ENCODE measurements at regions not wholly inside any gene's neighbourhood (a gene's known extent, or its start where the extent isn't known, plus 50 kb on each side); places are given as distances from the start of the nearest gene placed in this dataset.
A peak's percentile ranks its signal among the peaks of the same experiment; 100 is the strongest.

DNA sequence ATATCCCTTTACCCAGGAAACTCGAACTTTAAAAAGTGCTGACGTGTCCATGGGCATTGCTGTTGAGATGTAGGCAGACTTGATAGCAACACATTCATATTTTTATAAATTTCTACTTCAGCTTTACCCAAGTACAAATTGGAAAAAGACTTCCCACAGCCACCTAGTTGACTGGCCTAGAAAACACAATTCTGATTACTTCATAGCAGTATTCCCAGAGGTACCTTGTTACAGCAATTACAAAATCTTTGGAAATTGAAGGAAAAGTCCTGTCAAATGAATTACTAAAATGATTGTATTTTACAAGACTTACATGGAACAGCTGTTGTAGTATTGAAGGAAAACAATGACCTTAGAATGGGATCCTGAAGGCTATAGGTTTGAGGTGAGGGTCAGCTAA lies 130.7 kb upstream of the NREP start:
- H3K4me1 ChIP-seq (ENCODE audit: control insufficient read depth in 1 of 2, low read depth in 2 of 2), result no peaks in the 10 kb centered on the region
- DNase-seq (ENCODE audit: low spot score) (no peak), ATAC-seq (ENCODE audit: insufficient number of reproducible peaks, low FRiP score, low read depth) (no peak)
- no peaks in the 10 kb centered on the region for H3K36me3 ChIP-seq
- TF ChIP-seq, protein P1, sequence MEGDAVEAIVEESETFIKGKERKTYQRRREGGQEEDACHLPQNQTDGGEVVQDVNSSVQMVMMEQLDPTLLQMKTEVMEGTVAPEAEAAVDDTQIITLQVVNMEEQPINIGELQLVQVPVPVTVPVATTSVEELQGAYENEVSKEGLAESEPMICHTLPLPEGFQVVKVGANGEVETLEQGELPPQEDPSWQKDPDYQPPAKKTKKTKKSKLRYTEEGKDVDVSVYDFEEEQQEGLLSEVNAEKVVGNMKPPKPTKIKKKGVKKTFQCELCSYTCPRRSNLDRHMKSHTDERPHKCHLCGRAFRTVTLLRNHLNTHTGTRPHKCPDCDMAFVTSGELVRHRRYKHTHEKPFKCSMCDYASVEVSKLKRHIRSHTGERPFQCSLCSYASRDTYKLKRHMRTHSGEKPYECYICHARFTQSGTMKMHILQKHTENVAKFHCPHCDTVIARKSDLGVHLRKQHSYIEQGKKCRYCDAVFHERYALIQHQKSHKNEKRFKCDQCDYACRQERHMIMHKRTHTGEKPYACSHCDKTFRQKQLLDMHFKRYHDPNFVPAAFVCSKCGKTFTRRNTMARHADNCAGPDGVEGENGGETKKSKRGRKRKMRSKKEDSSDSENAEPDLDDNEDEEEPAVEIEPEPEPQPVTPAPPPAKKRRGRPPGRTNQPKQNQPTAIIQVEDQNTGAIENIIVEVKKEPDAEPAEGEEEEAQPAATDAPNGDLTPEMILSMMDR (IDR thresholded peaks at IDR 0.05), result no peak
- no peak overlapping the region for H3K4me3 ChIP-seq
- H3K9me3 ChIP-seq, result peaks cover 6% of the 10 kb centered on the region
- H3K27ac ChIP-seq, result no peak overlapping the region
- no peaks in the 10 kb centered on the region for H3K27me3 ChIP-seq (replicated peaks; ENCODE audit: insufficient read depth)

DNA sequence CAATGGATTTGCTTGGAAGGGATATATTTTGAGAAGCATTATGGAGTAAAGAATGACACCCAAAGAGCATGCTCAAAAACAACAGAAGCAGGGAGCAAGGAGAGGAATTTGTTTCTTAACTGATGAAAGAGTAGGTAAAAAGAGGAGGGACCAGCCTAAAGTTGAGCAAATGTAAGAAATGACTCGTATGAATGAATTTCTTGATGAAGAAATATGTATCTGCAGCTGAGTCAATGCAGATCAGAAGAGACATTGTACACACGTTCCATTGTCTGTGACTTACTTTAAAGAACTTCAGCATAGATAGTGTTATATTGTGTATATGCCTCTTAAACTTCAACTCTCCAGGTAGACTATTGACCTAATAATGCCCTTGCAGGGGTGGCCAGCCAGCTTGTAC lies 112.7 kb upstream of the NREP start:
- H3K4me1 ChIP-seq (ENCODE audit: control insufficient read depth in 1 of 2, low read depth in 2 of 2), result no peaks in the 10 kb centered on the region
- no peaks in the 10 kb centered on the region for H3K27me3 ChIP-seq (replicated peaks; ENCODE audit: insufficient read depth)
- no peaks in the 10 kb centered on the region for H3K9me3 ChIP-seq
- TF ChIP-seq, protein P1 (IDR thresholded peaks at IDR 0.05), result no peak
- H3K36me3 ChIP-seq, result no peaks in the 10 kb centered on the region
- H3K4me3 ChIP-seq, result no peak overlapping the region
- ATAC-seq (ENCODE audit: insufficient number of reproducible peaks, low FRiP score, low read depth) (no peak), DNase-seq (ENCODE audit: low spot score) (no peak)
- no peak overlapping the region for H3K27ac ChIP-seq

DNA sequence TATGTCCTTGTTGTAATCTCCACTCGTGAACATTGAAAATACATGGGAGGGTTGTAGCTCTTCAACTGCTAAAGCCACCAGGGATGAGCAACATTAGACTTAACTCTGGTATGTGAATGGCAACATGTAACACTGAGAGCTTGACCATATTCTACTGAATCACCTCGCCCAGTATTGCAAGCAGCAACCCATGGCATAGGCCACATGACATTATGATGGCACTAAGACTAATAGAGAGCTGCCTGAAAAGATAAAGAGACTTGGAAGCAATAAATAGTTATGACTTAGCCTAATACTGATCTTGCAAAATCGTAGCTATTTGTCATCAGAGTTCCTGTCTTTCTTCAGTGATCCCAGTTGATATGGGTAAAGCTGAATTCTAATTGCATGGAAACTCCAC lies 108.4 kb upstream of the NREP start:
- Histone ChIP-seq H3K9me3 (no peaks in the 10 kb centered on the region), H3K36me3 (no peaks in the 10 kb centered on the region), H3K27me3 (replicated peaks; ENCODE audit: insufficient read depth) (no peaks in the 10 kb centered on the region), H3K4me1 (ENCODE audit: control insufficient read depth in 1 of 2, low read depth in 2 of 2) (peaks cover 0 to 1% of the 10 kb centered on the region in 2 donors), H3K4me3 (no peak overlapping the region), H3K27ac (no peak overlapping the region)
- DNase-seq (ENCODE audit: low spot score) (no peak), ATAC-seq (ENCODE audit: insufficient number of reproducible peaks, low FRiP score, low read depth) (no peak)
- TF ChIP-seq, protein P1 (IDR thresholded peaks at IDR 0.05), result no peak

DNA sequence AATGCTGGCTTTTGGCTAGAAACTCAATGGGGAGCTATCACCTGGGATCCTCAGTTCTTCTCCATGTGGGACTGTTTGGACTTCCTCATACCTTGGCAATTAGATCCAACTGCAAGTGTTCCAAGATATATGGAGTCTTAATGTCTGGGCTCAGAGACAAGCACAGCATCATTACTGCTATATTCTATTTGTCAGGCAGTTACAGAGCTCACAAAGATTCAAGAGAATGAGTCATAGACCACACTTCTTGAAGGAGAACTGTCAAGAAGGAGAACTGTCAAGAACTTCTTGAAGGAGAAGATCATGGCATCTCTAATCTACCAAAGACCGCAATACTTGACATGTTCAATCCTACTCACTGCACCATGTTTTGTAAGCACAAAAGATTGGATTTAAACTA lies 106.8 kb upstream of the NREP start:
- TF ChIP-seq, protein P1 (IDR thresholded peaks at IDR 0.05), result no peak
- Histone ChIP-seq H3K9me3 (no peaks in the 10 kb centered on the region), H3K27me3 (replicated peaks; ENCODE audit: insufficient read depth) (no peaks in the 10 kb centered on the region), H3K4me3 (no peak overlapping the region), H3K27ac (no peak overlapping the region), H3K36me3 (no peaks in the 10 kb centered on the region), H3K4me1 (ENCODE audit: control insufficient read depth in 1 of 2, low read depth in 2 of 2) (peaks cover 7 to 17% of the 10 kb centered on the region in 2 donors)
- DNase-seq (ENCODE audit: low spot score) (no peak), ATAC-seq (ENCODE audit: insufficient number of reproducible peaks, low FRiP score, low read depth) (no peak)

DNA sequence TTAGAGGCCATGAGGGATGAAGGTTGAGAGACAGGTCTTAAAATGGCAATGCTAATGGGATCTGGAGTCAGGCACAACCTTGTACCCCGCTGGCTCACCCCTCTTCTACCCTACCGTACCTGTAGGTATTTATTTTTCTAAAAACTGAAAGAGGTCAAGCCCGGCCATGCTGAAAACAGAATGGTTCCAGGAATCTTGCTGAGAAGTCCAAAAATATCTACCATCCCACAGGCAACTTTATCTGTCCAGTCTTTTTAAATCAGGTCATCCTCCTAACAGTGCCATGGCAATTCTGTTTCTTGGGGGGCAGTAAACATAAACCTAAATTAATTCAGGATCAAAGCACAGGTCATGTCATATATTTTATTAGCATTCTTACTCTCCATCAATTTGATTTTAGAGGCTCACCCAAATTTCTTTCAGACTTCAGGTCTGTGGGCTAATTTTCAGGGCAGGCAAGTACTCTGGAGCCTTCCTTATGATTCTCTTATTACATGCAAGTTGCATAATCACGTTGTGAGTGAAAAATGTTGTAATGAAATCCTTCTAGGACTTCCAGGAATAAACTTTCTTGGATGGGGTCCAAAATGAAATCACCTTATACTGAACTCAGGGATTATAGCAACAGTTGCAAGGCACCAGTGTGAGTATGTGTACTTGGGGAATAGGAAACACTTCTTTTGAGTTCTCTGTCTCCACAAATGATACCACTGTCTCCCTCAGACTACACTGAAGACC lies 102.7 kb upstream of the NREP start:
- TF ChIP-seq, protein P1 (IDR thresholded peaks at IDR 0.05), result no peak
- peak; percentile 69 for ATAC-seq (ENCODE audit: insufficient number of reproducible peaks, low FRiP score, low read depth)
- Histone ChIP-seq H3K4me3 (no peak overlapping the region), H3K27ac (no peak overlapping the region), H3K9me3 (no peaks in the 10 kb centered on the region), H3K36me3 (no peaks in the 10 kb centered on the region), H3K27me3 (replicated peaks; ENCODE audit: insufficient read depth) (no peaks in the 10 kb centered on the region), H3K4me1 (ENCODE audit: control insufficient read depth in 1 of 2, low read depth in 2 of 2) (peaks cover 9 to 21% of the 10 kb centered on the region in 2 donors)
- no peak for DNase-seq (ENCODE audit: low spot score)

Data from thoracic aorta (tissue), 2 donors.